ENCODE measurements at regions not wholly inside any gene's neighbourhood (a gene's known extent, or its start where the extent isn't known, plus 50 kb on each side); places are given as distances from the start of the nearest gene placed in this dataset.
"Not testable (repeated sequence)": the region's sequence is repeated elsewhere in the genome, so short reads cannot be mapped to it uniquely, and the experiment has no call there.

DNA sequence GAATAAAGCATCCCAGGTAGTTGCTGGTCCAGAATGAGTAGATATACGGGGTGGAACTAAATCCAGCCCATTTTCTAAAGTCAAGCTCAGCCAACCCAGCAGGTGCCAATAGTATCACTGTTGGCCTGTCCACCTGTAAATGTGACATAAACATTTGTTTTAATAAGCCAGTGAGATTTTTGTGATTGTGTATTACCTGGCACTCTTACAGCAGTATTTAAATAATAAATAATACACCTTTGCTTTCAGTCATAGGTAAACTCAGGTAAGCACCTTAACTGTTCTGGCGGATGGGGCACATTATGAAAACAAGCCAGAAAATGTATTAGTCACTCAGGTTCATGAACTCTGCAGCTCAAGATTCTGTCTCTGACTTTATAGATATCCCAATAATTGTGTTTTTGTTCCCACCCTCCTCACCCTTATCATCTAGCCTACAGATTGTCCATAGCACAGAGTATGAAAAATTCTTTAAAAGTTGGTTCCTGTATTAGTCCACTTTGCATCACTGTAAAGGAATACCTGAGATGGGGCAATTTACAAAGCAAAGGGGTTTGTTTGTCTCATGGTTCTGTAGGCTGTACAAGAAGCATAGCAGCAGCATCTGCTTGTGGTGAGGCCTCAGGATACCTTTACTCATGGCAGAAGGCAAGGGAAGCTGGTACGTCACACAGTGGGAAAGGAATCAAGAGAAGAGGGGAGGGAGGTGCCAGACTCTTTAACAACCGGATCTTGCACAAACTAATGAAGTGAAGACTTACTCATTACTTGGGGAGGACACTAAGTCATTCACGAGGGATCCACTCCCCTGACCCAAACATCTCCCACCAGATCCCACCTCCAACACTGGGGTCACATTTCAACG, 73.0 kb upstream of the CYRIA start:
- TF ChIP-seq MYC (IDR thresholded peaks at IDR 0.05; ENCODE audit: low read depth, low read length) (no peak), CTCF (IDR thresholded peaks at IDR 0.05; ENCODE audit: low read depth, low read length) (no peak), POLR2A (IDR thresholded peaks at IDR 0.05; ENCODE audit: extremely low read depth, insufficient read length) (no peak), MAX (IDR thresholded peaks at IDR 0.05; ENCODE audit: low read depth, low read length) (no peak)
- H3K4me3 ChIP-seq (ENCODE audit: low read depth, low read length): no peak overlapping the region
- DNase-seq (ENCODE audit: low read depth): no peak

- H3K4me3 ChIP-seq (ENCODE audit: low read depth, low read length): no peak overlapping the region
- TF ChIP-seq POLR2A (IDR thresholded peaks at IDR 0.05; ENCODE audit: extremely low read depth, insufficient read length) (no peak), CTCF (IDR thresholded peaks at IDR 0.05; ENCODE audit: low read depth, low read length) (no peak), MAX (IDR thresholded peaks at IDR 0.05; ENCODE audit: low read depth, low read length) (no peak)
- no peak for DNase-seq (ENCODE audit: low read depth)
Observed at GRCh38 chr2:16737812-16738211, 72.2 kb upstream of the CYRIA start.

GRCh38 chr2:16736633-16737032, 71.0 kb upstream of the CYRIA start:
- TF ChIP-seq MYC (IDR thresholded peaks at IDR 0.05; ENCODE audit: low read depth, low read length) (no peak), CTCF (IDR thresholded peaks at IDR 0.05; ENCODE audit: low read depth, low read length) (no peak), MAX (IDR thresholded peaks at IDR 0.05; ENCODE audit: low read depth, low read length) (no peak), POLR2A (IDR thresholded peaks at IDR 0.05; ENCODE audit: extremely low read depth, insufficient read length) (no peak)
- DNase-seq (ENCODE audit: low read depth): no peak
- H3K4me3 ChIP-seq (ENCODE audit: low read depth, low read length): no peak overlapping the region

- no peak overlapping the region for H3K4me3 ChIP-seq (ENCODE audit: low read depth, low read length)
- no peak for DNase-seq (ENCODE audit: low read depth)
- TF ChIP-seq MYC (IDR thresholded peaks at IDR 0.05; ENCODE audit: low read depth, low read length) (no peak), CTCF (IDR thresholded peaks at IDR 0.05; ENCODE audit: low read depth, low read length) (no peak), POLR2A (IDR thresholded peaks at IDR 0.05; ENCODE audit: extremely low read depth, insufficient read length) (no peak), MAX (IDR thresholded peaks at IDR 0.05; ENCODE audit: low read depth, low read length) (no peak)
Observed at GRCh38 chr2:16729335-16729734, 63.7 kb upstream of the CYRIA start.

GRCh38 chr2:16728351-16729136, 62.9 kb upstream of the CYRIA start:
- DNase-seq (ENCODE audit: low read depth): no peak
- no peak for TF ChIP-seq POLR2A (IDR thresholded peaks at IDR 0.05; ENCODE audit: extremely low read depth, insufficient read length)
- TF ChIP-seq CTCF (IDR thresholded peaks at IDR 0.05; ENCODE audit: low read depth, low read length): no peak
- H3K4me3 ChIP-seq (ENCODE audit: low read depth, low read length): no peak overlapping the region

GRCh38 chr2:16727849-16728248, 62.2 kb upstream of the CYRIA start:
- DNase-seq (ENCODE audit: low read depth); H3K4me3 ChIP-seq (ENCODE audit: low read depth, low read length): not testable (repeated sequence)
